ENCODE measurements at regions not wholly inside any gene's neighbourhood (a gene's known extent, or its start where the extent isn't known, plus 50 kb on each side); places are given as distances from the start of the nearest gene placed in this dataset.
A peak's percentile ranks its signal among the peaks of the same experiment; 100 is the strongest.
"Not testable (repeated sequence)": the region's sequence is repeated elsewhere in the genome, so short reads cannot be mapped to it uniquely, and the experiment has no call there.

GRCh38 chr1:94349853-94350252, 68.3 kb upstream of the ABCD3 start:
- DNase-seq (ENCODE audit: low read depth): no peak
- H3K4me3 ChIP-seq (ENCODE audit: control insufficient read depth, low read depth, low read length): no peak overlapping the region
- no peak for TF ChIP-seq CTCF (conservative IDR thresholded peaks at IDR 0.05; ENCODE audit: control insufficient read depth, insufficient read depth, low read depth, low read length)

GRCh38 chr1:94348386-94348785, 69.8 kb upstream of the ABCD3 start:
- not testable (repeated sequence) for H3K4me3 ChIP-seq (ENCODE audit: control insufficient read depth, low read depth, low read length); DNase-seq (ENCODE audit: low read depth)

- no peak for TF ChIP-seq CTCF (conservative IDR thresholded peaks at IDR 0.05; ENCODE audit: control insufficient read depth, insufficient read depth, low read depth, low read length)
- DNase-seq (ENCODE audit: low read depth): no peak
- no peak overlapping the region for H3K4me3 ChIP-seq (ENCODE audit: control insufficient read depth, low read depth, low read length)
Observed at GRCh38 chr1:94345148-94345721, 73.0 kb upstream of the ABCD3 start.

GRCh38 chr1:94342416-94342815, 75.8 kb upstream of the ABCD3 start:
- no peak overlapping the region for H3K4me3 ChIP-seq (ENCODE audit: control insufficient read depth, low read depth, low read length)
- no peak for TF ChIP-seq CTCF (conservative IDR thresholded peaks at IDR 0.05; ENCODE audit: control insufficient read depth, insufficient read depth, low read depth, low read length)
- DNase-seq (ENCODE audit: low read depth): no peak

- H3K4me3 ChIP-seq (ENCODE audit: control insufficient read depth, low read depth, low read length): no peak overlapping the region
- no peak for TF ChIP-seq CTCF (conservative IDR thresholded peaks at IDR 0.05; ENCODE audit: control insufficient read depth, insufficient read depth, low read depth, low read length)
- DNase-seq (ENCODE audit: low read depth): no peak
Observed at GRCh38 chr1:94339206-94339927, 78.8 kb upstream of the ABCD3 start.

GRCh38 chr1:94336991-94337390, 81.2 kb upstream of the ABCD3 start:
- no peak for DNase-seq (ENCODE audit: low read depth)
- TF ChIP-seq CTCF (conservative IDR thresholded peaks at IDR 0.05; ENCODE audit: control insufficient read depth, insufficient read depth, low read depth, low read length): no peak
- H3K4me3 ChIP-seq (ENCODE audit: control insufficient read depth, low read depth, low read length): no peak overlapping the region

- TF ChIP-seq CTCF (conservative IDR thresholded peaks at IDR 0.05; ENCODE audit: control insufficient read depth, insufficient read depth, low read depth, low read length): peak; percentile 97
- H3K4me3 ChIP-seq (ENCODE audit: control insufficient read depth, low read depth, low read length): no peak overlapping the region
- DNase-seq (ENCODE audit: low read depth): peak; percentile 95
Observed at GRCh38 chr1:94335950-94336349, 82.2 kb upstream of the ABCD3 start.
